ENCODE measurements at regions not wholly inside any gene's neighbourhood (a gene's known extent, or its start where the extent isn't known, plus 50 kb on each side); places are given as distances from the start of the nearest gene placed in this dataset.

DNA sequence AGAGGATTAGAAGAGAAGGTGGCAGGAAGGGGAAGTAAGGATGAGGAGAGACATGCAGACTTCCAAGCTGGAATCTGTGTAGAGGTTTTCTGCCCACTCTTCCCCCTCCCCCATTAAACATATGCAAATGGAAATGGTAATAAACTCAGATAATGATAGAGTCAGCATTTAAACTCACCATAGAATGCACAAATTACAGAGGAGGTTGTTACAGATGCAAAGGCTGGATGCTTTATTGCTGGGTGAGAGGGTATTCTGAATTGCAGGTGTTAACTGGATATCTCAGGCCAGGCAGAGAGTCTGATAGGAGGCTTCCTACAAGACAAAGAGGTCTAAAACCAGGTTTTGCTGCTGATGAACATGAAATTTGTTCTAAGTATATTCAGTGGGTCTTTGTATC lies 372.5 kb downstream of the SEC16B start:
- Histone ChIP-seq H2AFZ (ENCODE audit: low read depth, low read length) (no peak overlapping the region), H3K9me3 (ENCODE audit: low read length) (no peaks in the 10 kb centered on the region), H3K27me3 (ENCODE audit: insufficient read depth, low read depth, low read length) (no peaks in the 10 kb centered on the region), H3K79me2 (replicated peaks; ENCODE audit: insufficient read depth, low read length) (no peaks in the 10 kb centered on the region), H4K20me1 (ENCODE audit: insufficient read depth) (no peaks in the 10 kb centered on the region), H3K9me2 (ENCODE audit: insufficient read depth, low read length) (no peaks in the 10 kb centered on the region), H3K27ac (ENCODE audit: low read length) (no peak overlapping the region), H3K4me3 (ENCODE audit: low read length) (no peak overlapping the region), H3F3A (ENCODE audit: insufficient read depth, low read length, poor library complexity, severe bottlenecking) (no peaks in the 10 kb centered on the region), H3K36me3 (ENCODE audit: insufficient read depth, low read length) (no peaks in the 10 kb centered on the region), H3K4me2 (ENCODE audit: low read length) (no peak overlapping the region), H3K9ac (ENCODE audit: low read length) (no peak overlapping the region)
- TF ChIP-seq EP300 (conservative IDR thresholded peaks at IDR 0.05; ENCODE audit: poor library complexity, severe bottlenecking) (no peak), SMC3 (conservative IDR thresholded peaks at IDR 0.05; ENCODE audit: poor library complexity) (no peak)
- TF ChIP-seq, protein P1, sequence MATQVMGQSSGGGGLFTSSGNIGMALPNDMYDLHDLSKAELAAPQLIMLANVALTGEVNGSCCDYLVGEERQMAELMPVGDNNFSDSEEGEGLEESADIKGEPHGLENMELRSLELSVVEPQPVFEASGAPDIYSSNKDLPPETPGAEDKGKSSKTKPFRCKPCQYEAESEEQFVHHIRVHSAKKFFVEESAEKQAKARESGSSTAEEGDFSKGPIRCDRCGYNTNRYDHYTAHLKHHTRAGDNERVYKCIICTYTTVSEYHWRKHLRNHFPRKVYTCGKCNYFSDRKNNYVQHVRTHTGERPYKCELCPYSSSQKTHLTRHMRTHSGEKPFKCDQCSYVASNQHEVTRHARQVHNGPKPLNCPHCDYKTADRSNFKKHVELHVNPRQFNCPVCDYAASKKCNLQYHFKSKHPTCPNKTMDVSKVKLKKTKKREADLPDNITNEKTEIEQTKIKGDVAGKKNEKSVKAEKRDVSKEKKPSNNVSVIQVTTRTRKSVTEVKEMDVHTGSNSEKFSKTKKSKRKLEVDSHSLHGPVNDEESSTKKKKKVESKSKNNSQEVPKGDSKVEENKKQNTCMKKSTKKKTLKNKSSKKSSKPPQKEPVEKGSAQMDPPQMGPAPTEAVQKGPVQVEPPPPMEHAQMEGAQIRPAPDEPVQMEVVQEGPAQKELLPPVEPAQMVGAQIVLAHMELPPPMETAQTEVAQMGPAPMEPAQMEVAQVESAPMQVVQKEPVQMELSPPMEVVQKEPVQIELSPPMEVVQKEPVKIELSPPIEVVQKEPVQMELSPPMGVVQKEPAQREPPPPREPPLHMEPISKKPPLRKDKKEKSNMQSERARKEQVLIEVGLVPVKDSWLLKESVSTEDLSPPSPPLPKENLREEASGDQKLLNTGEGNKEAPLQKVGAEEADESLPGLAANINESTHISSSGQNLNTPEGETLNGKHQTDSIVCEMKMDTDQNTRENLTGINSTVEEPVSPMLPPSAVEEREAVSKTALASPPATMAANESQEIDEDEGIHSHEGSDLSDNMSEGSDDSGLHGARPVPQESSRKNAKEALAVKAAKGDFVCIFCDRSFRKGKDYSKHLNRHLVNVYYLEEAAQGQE (IDR thresholded peaks at IDR 0.05; ENCODE audit: borderline replicate concordance), result no peak

DNA sequence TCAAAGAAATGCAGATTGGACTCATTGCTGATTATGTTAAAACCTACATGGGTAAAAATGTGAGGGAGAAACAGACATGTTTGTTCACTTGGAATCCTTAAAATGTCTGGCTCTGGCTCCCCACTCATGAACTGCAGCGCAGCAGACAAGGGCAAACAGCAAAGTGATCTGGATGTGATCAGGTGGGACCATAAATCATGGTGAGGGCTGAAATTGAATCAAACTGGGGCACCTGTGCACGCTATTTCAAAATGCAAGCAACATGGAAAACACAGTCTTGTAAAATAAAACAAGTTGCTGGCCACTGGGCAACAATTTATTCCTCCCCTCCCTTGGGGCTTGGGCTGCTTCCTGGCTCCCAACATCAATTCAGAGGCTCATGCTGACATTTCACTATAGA lies 373.4 kb downstream of the SEC16B start:
- H3K9me3 ChIP-seq (ENCODE audit: low read length), result no peaks in the 10 kb centered on the region
- H3K9me2 ChIP-seq (ENCODE audit: insufficient read depth, low read length), result no peaks in the 10 kb centered on the region
- H3F3A ChIP-seq (ENCODE audit: insufficient read depth, low read length, poor library complexity, severe bottlenecking), result no peaks in the 10 kb centered on the region
- no peaks in the 10 kb centered on the region for H4K20me1 ChIP-seq (ENCODE audit: insufficient read depth)
- no peaks in the 10 kb centered on the region for H3K79me2 ChIP-seq (replicated peaks; ENCODE audit: insufficient read depth, low read length)
- H3K4me3 ChIP-seq (ENCODE audit: low read length), result no peak overlapping the region
- TF ChIP-seq SMC3 (conservative IDR thresholded peaks at IDR 0.05; ENCODE audit: poor library complexity) (no peak), MXI1 (conservative IDR thresholded peaks at IDR 0.05; ENCODE audit: poor library complexity, severe bottlenecking) (no peak), EZH2 (IDR thresholded peaks at IDR 0.05; ENCODE audit: borderline replicate concordance, insufficient read depth, low read length, poor library complexity, severe bottlenecking) (no peak), EP300 (conservative IDR thresholded peaks at IDR 0.05; ENCODE audit: poor library complexity, severe bottlenecking) (no peak), POLR2AphosphoS5 (IDR thresholded peaks at IDR 0.05) (no peak), TAF1 (IDR thresholded peaks at IDR 0.05; ENCODE audit: low read depth) (no peak), RAD21 (conservative IDR thresholded peaks at IDR 0.05) (no peak)
- TF ChIP-seq, protein P2, sequence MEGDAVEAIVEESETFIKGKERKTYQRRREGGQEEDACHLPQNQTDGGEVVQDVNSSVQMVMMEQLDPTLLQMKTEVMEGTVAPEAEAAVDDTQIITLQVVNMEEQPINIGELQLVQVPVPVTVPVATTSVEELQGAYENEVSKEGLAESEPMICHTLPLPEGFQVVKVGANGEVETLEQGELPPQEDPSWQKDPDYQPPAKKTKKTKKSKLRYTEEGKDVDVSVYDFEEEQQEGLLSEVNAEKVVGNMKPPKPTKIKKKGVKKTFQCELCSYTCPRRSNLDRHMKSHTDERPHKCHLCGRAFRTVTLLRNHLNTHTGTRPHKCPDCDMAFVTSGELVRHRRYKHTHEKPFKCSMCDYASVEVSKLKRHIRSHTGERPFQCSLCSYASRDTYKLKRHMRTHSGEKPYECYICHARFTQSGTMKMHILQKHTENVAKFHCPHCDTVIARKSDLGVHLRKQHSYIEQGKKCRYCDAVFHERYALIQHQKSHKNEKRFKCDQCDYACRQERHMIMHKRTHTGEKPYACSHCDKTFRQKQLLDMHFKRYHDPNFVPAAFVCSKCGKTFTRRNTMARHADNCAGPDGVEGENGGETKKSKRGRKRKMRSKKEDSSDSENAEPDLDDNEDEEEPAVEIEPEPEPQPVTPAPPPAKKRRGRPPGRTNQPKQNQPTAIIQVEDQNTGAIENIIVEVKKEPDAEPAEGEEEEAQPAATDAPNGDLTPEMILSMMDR (IDR thresholded peaks at IDR 0.05; ENCODE audit: poor library complexity, severe bottlenecking), result no peak
- TF ChIP-seq, protein P1 (IDR thresholded peaks at IDR 0.05; ENCODE audit: borderline replicate concordance), result no peak
- H3K27me3 ChIP-seq (ENCODE audit: insufficient read depth, low read depth, low read length), result no peaks in the 10 kb centered on the region
- H2AFZ ChIP-seq (ENCODE audit: low read depth, low read length), result no peak overlapping the region
- H3K4me2 ChIP-seq (ENCODE audit: low read length), result no peak overlapping the region
- no peak overlapping the region for H3K27ac ChIP-seq (ENCODE audit: low read length)
- H3K36me3 ChIP-seq (ENCODE audit: insufficient read depth, low read length), result no peaks in the 10 kb centered on the region
- no peak overlapping the region for H3K9ac ChIP-seq (ENCODE audit: low read length)
